GM18951 (cell line): ENCODE measurements at regions not wholly inside any gene's neighbourhood (a gene's known extent, or its start where the extent isn't known, plus 50 kb on each side); places are given as distances from the start of the nearest gene placed in this dataset.

Experiments
- POLR2A ChIP-seq: IDR thresholded peaks from 4 replicates; pipeline ENCODE4 v1.6.1; 2011; ENCODE audit warnings: mild to moderate bottlenecking; ENCODE audit not compliant: insufficient read length, insufficient read depth; ENCODE audit errors: extremely low read depth
- in situ Hi-C: fragments of 300-500 bp; cut with MboI; formaldehyde crosslinking; loops from one replicate; pipeline ENCODE4 v1.12.0; 2022; ENCODE audit warnings: low sequenced_read_pairs, mixed read lengths, inconsistent platforms; ENCODE audit not compliant: unreplicated experiment

GRCh38 chr2:174697255-174697654 lies 67.0 kb downstream of the CHRNA1 start:
- in situ Hi-C loops = no loop called here
- TF ChIP-seq POLR2A = no peak

DNA sequence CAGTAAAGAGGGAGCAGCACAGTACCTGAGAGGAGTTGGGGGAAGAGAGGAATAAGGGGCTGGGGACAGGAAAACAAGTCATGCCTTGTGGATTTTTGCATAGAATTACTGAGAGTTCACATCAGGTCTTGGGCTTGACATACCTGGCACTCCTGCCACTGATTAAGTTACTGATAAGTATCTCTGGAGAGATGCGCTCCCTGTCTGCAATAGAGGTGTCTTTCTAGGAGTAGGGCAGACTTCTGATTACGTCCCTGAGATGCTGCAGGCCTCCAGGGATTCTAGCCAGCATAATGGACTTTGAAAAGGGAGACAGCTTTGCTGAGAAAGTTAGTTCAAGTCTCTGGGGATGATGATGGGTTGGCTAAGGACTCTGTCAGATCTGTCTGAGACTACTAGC lies 69.4 kb downstream of the CHRNA1 start:
- in situ Hi-C loops = no loop called here
- TF ChIP-seq POLR2A = no peak

- TF ChIP-seq POLR2A = no peak
- in situ Hi-C loops = no loop called here
Observed at GRCh38 chr2:174694196-174694878, 69.9 kb downstream of the CHRNA1 start.

GRCh38 chr2:174693344-174693743 lies 70.9 kb downstream of the CHRNA1 start:
- no peak for TF ChIP-seq POLR2A
- in situ Hi-C loops = no loop called here

GRCh38 chr2:174692256-174692919 lies 71.9 kb downstream of the CHRNA1 start:
- in situ Hi-C loops = no loop called here

GRCh38 chr2:174691201-174691779 lies 73.0 kb downstream of the CHRNA1 start:
- TF ChIP-seq POLR2A = no peak
- in situ Hi-C loops = no loop called here

More at GRCh38 chr2:174692256-174692919, 71.9 kb downstream of the CHRNA1 start:
- TF ChIP-seq POLR2A = no peak

GRCh38 chr2:174690026-174690425 lies 74.2 kb downstream of the CHRNA1 start:
- no peak for TF ChIP-seq POLR2A
- in situ Hi-C loops = no loop called here

DNA sequence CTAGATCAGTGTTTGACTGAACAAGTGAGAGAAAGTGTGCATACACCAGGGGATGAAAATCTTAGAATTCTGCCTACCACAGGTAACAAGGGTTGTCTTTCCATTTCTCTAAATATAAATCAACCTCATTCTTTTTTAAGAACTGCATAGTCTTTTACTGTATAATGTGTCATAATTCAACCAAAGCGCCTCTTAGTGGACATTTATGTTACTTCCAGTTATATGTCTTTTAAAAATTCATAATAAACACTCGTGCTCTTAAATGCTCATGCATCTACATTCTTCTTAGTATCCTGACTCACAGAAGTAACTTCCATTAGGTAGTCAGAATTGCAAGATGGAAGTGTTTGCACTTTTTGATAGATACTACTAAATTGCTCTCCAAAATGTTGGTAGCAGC lies 76.2 kb downstream of the CHRNA1 start:
- no peak for TF ChIP-seq POLR2A
- in situ Hi-C loops = loop anchor here (10.0 kb wide), 2 partner anchors 83 to 223 kb away; no protein-coding TSS in a partner anchor

DNA sequence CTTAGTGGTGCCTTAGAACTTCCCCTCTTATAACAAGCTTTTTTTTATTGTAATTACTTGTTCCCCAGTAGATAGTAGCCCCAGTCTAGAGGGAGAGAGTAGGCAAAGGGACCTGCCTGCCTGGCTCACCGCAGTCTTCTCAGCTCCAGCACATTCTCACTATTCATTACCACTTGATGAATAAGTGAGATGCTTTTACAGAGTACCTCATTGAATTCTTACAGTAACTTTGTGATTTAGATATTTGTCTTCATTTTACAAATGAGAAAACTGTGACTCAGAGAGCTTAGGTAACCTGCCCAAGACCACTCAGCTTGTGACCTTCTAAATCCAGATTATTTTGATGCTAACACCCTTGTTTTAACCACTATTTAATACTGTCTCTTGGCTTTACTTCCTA lies 77.8 kb downstream of the CHRNA1 start:
- no peak for TF ChIP-seq POLR2A

GRCh38 chr2:174683392-174683759 lies 80.9 kb downstream of the CHRNA1 start:
- in situ Hi-C loops = loop anchor here (10.0 kb wide), 2 partner anchors 79 to 219 kb away; no protein-coding TSS in a partner anchor
- TF ChIP-seq POLR2A = no peak

More for the DNA sequence above, 77.8 kb downstream of the CHRNA1 start:
- in situ Hi-C loops = loop anchor here (10.0 kb wide), 2 partner anchors 82 to 222 kb away; no protein-coding TSS in a partner anchor

DNA sequence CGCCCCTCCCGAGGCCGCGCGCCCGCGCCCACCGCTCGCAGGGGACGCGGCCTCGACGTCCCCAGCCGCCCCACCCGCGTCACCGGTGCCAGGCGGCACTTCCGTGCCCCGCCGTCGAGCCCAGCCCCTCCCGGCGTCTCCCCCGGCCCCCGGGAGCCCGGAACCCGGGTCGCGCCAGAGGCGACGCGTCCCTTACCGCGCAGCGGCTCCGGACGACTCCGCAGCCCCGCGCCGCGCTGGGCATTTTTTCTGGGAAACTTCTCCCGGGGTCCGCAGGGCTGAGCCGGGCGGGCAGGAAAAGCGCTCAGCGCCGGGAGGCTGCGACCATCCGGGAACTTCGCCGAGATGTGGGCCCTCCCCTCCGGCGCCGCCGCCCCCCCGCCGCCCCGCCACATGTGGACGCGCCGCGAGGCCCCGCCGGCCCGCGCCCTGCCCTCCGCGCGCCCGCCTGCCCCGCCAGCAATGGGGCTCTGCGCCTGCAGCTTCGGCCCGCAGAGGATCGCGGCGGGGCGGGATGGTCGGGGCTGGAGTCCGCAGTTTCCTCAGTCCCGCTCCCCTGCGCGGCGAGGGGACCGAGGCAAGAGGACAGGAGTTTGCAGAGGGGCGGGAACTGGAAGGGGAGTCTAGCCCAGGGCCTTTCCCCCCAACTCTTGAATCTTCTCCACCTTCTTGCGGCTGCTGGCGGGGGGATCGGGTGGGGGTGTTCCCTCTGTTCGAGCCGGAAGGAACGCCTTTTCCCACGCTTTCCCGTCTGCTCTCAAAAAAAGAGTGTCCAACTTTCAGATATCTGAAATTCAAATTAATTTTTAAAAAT lies 81.5 kb downstream of the CHRNA1 start:
- in situ Hi-C loops = loop anchor here (10.0 kb wide), 2 partner anchors 78 to 218 kb away; no protein-coding TSS in a partner anchor
- peak; percentile 51 for TF ChIP-seq POLR2A

DNA sequence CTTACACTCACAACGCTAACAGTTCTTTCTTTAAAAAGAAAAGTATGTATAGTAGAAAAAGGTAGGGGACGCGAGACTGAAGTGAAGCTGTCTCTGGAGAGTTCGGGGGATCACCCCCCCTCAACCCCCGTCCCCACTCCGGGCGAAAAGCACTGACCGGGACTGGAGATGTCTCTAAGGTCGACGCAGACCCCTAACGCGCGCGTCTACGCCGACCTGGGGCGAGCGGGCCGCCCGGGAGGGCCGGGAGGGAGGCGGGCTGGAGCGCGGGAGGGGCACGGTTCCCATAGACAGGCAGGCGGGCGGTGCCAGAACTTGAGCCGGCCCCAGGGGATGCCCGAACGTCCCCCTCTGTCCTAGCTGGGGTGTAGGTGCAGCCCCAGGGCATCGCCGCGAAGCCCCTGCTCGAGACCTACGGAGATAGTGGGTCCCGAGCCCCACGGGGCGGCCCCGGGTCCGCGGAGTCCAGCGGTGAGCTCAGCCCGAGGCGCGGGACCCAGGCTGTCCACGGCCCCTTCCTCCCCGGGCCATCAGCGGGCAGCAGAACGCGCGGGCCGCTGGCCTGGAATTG lies 82.2 kb downstream of the CHRNA1 start:
- no peak for TF ChIP-seq POLR2A
- in situ Hi-C loops = loop anchor here (10.0 kb wide), 2 partner anchors 77 to 217 kb away; no protein-coding TSS in a partner anchor
